Ishikawa (cell line): ENCODE measurements at regions not wholly inside any gene's neighbourhood (a gene's known extent, or its start where the extent isn't known, plus 50 kb on each side); places are given as distances from the start of the nearest gene placed in this dataset.

Experiments used
- CEBPB ChIP-seq: IDR thresholded peaks from 2 replicates; pipeline ENCODE4 v1.6.1; 2012
- CREB1 ChIP-seq: IDR thresholded peaks from 2 replicates; pipeline ENCODE4 v1.6.1; 2012; ENCODE audit warnings: low read depth
- EGR1 ChIP-seq: IDR thresholded peaks from 2 replicates; pipeline ENCODE4 v1.6.1; 2012
- EP300 ChIP-seq: IDR thresholded peaks from 2 replicates; pipeline ENCODE4 v1.6.1; 2012; ENCODE audit warnings: borderline replicate concordance
- FOXM1 ChIP-seq: IDR thresholded peaks from 2 replicates; pipeline ENCODE4 v1.6.1; 2012; ENCODE audit warnings: low read depth, borderline replicate concordance
- NFIC ChIP-seq: IDR thresholded peaks from 2 replicates; pipeline ENCODE4 v1.6.1; 2012
- RAD21 ChIP-seq: IDR thresholded peaks from 2 replicates; pipeline ENCODE4 v1.6.1; 2012; ENCODE audit warnings: low read depth
- TAF1 ChIP-seq: IDR thresholded peaks from 2 replicates; pipeline ENCODE4 v1.6.1; 2012; ENCODE audit warnings: low read depth, mild to moderate bottlenecking
- TCF12 ChIP-seq: IDR thresholded peaks from 2 replicates; pipeline ENCODE4 v1.6.1; 2012; ENCODE audit warnings: low read depth
- TEAD4 ChIP-seq: IDR thresholded peaks from 2 replicates; pipeline ENCODE4 v1.6.1; 2012
- YY1 ChIP-seq: IDR thresholded peaks from 2 replicates; pipeline ENCODE4 v1.6.1; 2012; ENCODE audit warnings: low read depth
- ZBTB7A ChIP-seq: IDR thresholded peaks from 2 replicates; pipeline ENCODE4 v1.6.1; 2012; ENCODE audit warnings: low read depth
- TF ChIP-seq, protein P1 (sequence below): IDR thresholded peaks from 2 replicates; pipeline ENCODE4 v1.6.1; 2012; ENCODE audit warnings: low read depth, mild to moderate bottlenecking
- TF ChIP-seq, protein P2 (sequence below): IDR thresholded peaks from 2 replicates; pipeline ENCODE4 v1.6.1; 2012
- TF ChIP-seq, protein P3 (sequence below): IDR thresholded peaks from 2 replicates; pipeline ENCODE4 v1.6.1; 2012

DNA sequence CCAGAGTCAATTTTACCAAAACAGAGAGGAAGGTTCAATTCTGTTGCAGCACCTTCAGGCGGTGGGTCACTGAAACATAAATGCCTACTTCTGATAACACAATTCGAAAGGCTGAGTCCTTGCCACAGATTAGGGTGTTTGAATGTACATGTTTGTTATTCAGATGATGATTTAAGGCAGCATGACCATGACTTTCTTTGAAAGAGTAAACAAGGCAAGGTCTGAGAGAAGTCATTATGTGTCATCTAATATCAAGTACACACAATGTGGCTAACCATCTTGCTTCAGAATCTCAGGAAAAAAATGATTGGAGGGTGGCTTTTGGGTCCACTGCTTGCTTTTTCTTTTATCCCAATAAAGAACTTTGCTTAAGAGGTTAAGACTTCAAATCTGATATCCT lies 457.5 kb downstream of the TAF11L14 start:
- TF ChIP-seq, protein P1, sequence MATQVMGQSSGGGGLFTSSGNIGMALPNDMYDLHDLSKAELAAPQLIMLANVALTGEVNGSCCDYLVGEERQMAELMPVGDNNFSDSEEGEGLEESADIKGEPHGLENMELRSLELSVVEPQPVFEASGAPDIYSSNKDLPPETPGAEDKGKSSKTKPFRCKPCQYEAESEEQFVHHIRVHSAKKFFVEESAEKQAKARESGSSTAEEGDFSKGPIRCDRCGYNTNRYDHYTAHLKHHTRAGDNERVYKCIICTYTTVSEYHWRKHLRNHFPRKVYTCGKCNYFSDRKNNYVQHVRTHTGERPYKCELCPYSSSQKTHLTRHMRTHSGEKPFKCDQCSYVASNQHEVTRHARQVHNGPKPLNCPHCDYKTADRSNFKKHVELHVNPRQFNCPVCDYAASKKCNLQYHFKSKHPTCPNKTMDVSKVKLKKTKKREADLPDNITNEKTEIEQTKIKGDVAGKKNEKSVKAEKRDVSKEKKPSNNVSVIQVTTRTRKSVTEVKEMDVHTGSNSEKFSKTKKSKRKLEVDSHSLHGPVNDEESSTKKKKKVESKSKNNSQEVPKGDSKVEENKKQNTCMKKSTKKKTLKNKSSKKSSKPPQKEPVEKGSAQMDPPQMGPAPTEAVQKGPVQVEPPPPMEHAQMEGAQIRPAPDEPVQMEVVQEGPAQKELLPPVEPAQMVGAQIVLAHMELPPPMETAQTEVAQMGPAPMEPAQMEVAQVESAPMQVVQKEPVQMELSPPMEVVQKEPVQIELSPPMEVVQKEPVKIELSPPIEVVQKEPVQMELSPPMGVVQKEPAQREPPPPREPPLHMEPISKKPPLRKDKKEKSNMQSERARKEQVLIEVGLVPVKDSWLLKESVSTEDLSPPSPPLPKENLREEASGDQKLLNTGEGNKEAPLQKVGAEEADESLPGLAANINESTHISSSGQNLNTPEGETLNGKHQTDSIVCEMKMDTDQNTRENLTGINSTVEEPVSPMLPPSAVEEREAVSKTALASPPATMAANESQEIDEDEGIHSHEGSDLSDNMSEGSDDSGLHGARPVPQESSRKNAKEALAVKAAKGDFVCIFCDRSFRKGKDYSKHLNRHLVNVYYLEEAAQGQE = no peak
- TF ChIP-seq YY1 (no peak), RAD21 (no peak), CEBPB (no peak), TCF12 (no peak), EP300 (no peak), TAF1 (no peak), FOXM1 (no peak), CREB1 (no peak), NFIC (no peak), ZBTB7A (no peak)
- TF ChIP-seq, protein P2, sequence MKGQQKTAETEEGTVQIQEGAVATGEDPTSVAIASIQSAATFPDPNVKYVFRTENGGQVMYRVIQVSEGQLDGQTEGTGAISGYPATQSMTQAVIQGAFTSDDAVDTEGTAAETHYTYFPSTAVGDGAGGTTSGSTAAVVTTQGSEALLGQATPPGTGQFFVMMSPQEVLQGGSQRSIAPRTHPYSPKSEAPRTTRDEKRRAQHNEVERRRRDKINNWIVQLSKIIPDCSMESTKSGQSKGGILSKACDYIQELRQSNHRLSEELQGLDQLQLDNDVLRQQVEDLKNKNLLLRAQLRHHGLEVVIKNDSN = no peak

DNA sequence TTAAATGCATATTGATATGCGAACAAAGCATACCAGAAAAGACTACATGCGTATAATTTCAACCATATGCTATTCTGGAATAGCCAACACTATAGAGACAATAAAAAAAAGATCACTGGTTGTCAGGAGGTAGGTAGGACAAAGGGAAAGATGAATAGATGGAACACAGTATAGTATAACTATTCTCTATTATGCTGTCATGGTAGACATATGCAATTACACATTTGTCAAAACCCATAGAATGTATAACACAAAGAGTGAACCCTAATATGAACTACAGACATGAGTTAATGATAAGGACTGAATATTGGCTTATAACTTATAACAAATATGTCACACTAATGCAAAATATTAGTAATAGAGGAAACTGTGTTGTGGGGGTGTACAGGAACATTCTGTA lies 460.8 kb downstream of the TAF11L14 start:
- TF ChIP-seq NFIC (no peak), FOXM1 (no peak), CEBPB (no peak), RAD21 (no peak), TEAD4 (no peak), CREB1 (no peak), ZBTB7A (no peak), EP300 (no peak)
- TF ChIP-seq, protein P3, sequence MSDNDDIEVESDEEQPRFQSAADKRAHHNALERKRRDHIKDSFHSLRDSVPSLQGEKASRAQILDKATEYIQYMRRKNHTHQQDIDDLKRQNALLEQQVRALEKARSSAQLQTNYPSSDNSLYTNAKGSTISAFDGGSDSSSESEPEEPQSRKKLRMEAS = no peak
- TF ChIP-seq, protein P2 = no peak
- TF ChIP-seq, protein P1 = no peak

DNA sequence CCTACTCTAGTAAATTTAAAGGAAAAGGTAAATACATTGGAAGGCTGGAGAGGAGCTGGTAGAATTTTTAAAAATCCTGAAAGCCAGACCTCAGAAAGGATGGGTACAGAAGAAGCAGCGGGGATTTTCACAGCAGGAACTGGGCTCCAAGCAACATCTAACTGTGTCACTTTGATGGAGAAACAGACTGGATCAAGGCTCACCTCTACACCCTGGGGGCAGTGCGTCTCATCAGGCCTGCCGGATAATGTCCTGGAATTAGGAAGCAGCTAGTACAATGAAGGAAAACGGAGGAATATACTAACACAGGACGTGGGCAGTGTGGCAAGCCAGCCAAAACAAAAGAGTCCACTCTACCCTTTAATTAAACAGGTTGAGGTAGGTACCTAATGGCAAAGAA lies 463.6 kb downstream of the TAF11L14 start:
- TF ChIP-seq TAF1 = no peak

DNA sequence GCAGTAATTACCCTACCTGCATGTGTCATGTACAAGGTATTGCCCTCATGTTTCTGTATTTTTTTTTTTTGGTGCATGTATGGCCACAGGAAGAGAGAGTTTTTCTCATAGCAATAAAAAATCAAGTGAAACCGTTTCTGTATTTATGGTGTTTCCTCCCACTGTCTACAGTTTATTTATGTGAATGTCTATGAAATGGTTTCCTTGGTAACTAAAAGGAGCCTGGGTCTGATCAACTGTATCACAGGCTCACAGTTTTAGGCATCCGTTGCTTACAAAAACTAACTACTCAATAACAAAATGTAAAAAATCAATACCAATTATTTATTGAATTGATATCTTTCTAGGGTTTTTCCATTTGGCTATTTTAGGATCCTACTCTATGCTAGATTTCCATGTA lies 464.4 kb downstream of the TAF11L14 start:
- TF ChIP-seq, protein P1 = no peak
- TF ChIP-seq EP300 = no peak
- no peak for TF ChIP-seq RAD21
- no peak for TF ChIP-seq CREB1
- no peak for TF ChIP-seq TCF12
- TF ChIP-seq YY1 = no peak
- TF ChIP-seq NFIC = no peak
- no peak for TF ChIP-seq FOXM1
- no peak for TF ChIP-seq TEAD4
- TF ChIP-seq, protein P2 = no peak

DNA sequence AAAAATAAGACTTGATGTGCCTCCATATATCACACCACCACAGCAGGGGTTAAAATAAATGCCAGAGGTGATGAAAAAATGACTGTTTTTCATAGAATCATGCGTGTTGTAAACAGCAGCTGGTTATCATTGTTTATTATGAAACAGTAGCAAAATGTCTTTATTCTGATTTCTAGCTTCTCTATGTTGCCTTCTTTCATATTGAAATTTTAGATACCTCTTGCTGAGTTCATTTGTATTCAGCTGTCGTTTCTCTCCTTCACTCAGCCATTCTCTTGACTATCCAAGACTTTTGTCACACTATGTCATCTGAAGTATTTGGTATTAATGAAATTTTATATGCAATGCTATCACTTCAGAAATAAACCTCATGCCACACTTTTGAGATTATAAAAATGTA lies 465.0 kb downstream of the TAF11L14 start:
- TF ChIP-seq ZBTB7A = no peak
- no peak for TF ChIP-seq NFIC
- TF ChIP-seq, protein P2 = no peak
- TF ChIP-seq CREB1 = no peak
- TF ChIP-seq EP300 = no peak
- TF ChIP-seq, protein P3 = no peak
- TF ChIP-seq, protein P1 = no peak
- no peak for TF ChIP-seq TEAD4
- TF ChIP-seq YY1 = no peak
- no peak for TF ChIP-seq TAF1
- no peak for TF ChIP-seq CEBPB
- TF ChIP-seq FOXM1 = no peak
- no peak for TF ChIP-seq RAD21
- no peak for TF ChIP-seq EGR1
- no peak for TF ChIP-seq TCF12
